ENCODE measurements at regions not wholly inside any gene's neighbourhood (a gene's known extent, or its start where the extent isn't known, plus 50 kb on each side); places are given as distances from the start of the nearest gene placed in this dataset.

DNA sequence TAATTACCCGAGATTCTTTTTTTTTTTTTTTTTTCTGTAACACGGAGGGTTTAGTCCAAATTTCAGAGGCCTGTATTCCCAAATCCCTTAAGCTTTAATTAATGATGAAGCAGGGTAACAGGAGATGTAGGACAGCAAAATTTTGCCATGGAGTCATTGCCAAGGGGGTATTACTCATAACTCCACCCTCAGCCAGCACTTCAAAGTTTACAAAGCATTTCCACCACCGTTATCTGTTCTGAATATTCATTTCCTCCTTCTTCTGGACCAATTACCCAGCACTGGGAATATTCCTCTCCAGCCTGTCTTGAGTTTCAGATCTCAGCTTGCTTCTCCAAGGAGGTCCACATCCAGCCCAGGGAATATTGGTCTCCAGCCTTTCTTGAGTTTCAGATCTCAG, 747.5 kb upstream of the EEF2KMT start:
- TF ChIP-seq, protein P1, sequence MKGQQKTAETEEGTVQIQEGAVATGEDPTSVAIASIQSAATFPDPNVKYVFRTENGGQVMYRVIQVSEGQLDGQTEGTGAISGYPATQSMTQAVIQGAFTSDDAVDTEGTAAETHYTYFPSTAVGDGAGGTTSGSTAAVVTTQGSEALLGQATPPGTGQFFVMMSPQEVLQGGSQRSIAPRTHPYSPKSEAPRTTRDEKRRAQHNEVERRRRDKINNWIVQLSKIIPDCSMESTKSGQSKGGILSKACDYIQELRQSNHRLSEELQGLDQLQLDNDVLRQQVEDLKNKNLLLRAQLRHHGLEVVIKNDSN (IDR thresholded peaks at IDR 0.05), result no peak
- no peak for TF ChIP-seq RAD21 (IDR thresholded peaks at IDR 0.05; ENCODE audit: low read depth)
- TF ChIP-seq CEBPB (IDR thresholded peaks at IDR 0.05), result no peak
- no peak for TF ChIP-seq FOXM1 (IDR thresholded peaks at IDR 0.05; ENCODE audit: borderline replicate concordance, low read depth)
- TF ChIP-seq, protein P2, sequence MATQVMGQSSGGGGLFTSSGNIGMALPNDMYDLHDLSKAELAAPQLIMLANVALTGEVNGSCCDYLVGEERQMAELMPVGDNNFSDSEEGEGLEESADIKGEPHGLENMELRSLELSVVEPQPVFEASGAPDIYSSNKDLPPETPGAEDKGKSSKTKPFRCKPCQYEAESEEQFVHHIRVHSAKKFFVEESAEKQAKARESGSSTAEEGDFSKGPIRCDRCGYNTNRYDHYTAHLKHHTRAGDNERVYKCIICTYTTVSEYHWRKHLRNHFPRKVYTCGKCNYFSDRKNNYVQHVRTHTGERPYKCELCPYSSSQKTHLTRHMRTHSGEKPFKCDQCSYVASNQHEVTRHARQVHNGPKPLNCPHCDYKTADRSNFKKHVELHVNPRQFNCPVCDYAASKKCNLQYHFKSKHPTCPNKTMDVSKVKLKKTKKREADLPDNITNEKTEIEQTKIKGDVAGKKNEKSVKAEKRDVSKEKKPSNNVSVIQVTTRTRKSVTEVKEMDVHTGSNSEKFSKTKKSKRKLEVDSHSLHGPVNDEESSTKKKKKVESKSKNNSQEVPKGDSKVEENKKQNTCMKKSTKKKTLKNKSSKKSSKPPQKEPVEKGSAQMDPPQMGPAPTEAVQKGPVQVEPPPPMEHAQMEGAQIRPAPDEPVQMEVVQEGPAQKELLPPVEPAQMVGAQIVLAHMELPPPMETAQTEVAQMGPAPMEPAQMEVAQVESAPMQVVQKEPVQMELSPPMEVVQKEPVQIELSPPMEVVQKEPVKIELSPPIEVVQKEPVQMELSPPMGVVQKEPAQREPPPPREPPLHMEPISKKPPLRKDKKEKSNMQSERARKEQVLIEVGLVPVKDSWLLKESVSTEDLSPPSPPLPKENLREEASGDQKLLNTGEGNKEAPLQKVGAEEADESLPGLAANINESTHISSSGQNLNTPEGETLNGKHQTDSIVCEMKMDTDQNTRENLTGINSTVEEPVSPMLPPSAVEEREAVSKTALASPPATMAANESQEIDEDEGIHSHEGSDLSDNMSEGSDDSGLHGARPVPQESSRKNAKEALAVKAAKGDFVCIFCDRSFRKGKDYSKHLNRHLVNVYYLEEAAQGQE (IDR thresholded peaks at IDR 0.05; ENCODE audit: low read depth), result no peak
- TF ChIP-seq NFIC (IDR thresholded peaks at IDR 0.05), result no peak
- TF ChIP-seq TEAD4 (IDR thresholded peaks at IDR 0.05), result no peak
- no peak for TF ChIP-seq EP300 (IDR thresholded peaks at IDR 0.05; ENCODE audit: borderline replicate concordance)
- no peak for TF ChIP-seq ZBTB7A (IDR thresholded peaks at IDR 0.05; ENCODE audit: low read depth)
- TF ChIP-seq, protein P3, sequence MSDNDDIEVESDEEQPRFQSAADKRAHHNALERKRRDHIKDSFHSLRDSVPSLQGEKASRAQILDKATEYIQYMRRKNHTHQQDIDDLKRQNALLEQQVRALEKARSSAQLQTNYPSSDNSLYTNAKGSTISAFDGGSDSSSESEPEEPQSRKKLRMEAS (IDR thresholded peaks at IDR 0.05), result no peak
- no peak for TF ChIP-seq EGR1 (IDR thresholded peaks at IDR 0.05)
- no peak for TF ChIP-seq CREB1 (IDR thresholded peaks at IDR 0.05; ENCODE audit: low read depth)
- TF ChIP-seq TCF12 (IDR thresholded peaks at IDR 0.05; ENCODE audit: low read depth), result no peak
- no peak for TF ChIP-seq TAF1 (IDR thresholded peaks at IDR 0.05; ENCODE audit: low read depth)
- TF ChIP-seq YY1 (IDR thresholded peaks at IDR 0.05; ENCODE audit: low read depth), result no peak

DNA sequence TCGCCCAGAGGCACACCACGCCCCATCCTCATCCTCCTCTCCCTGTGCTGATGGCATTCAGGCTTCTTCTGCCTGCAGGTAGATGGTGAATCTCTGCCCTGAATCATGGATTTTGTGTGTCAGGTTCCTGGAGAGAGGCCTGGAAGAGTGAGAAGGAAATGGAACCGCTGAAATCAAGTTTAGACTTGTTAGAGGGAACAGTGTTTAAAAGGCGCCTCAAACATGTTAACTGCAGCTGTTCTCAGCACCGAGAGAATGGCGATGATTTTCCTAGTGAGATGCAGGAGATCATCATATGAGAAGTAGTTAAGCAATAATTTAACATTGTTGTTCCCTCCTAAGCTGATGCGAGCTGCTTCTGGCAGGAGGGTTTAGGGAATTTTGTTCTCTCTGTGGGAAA, 744.4 kb upstream of the EEF2KMT start:
- TF ChIP-seq TCF12 (IDR thresholded peaks at IDR 0.05; ENCODE audit: low read depth) (no peak), NFIC (IDR thresholded peaks at IDR 0.05) (no peak)
- TF ChIP-seq, protein P2 (IDR thresholded peaks at IDR 0.05; ENCODE audit: low read depth), result no peak

DNA sequence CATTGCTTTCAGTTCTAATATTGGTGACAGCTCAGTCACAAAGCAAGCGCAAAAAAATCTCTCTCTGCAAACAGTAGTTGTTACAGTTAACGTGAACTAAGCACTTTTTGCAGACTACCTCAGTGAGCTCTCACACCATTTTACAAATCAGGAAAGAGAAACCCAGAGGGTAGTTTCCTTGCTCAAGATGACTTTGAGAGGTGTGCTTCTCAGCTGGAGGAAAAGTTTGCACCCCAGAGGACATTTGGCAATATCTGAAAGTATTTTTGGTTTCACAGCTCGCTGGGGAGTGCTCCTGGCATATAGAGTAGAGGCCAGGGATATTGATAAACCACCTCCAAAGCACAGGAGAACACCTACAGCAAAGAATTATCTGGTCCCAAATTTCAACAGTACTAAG, 741.1 kb upstream of the EEF2KMT start:
- TF ChIP-seq TCF12 (IDR thresholded peaks at IDR 0.05; ENCODE audit: low read depth) (no peak), ZBTB7A (IDR thresholded peaks at IDR 0.05; ENCODE audit: low read depth) (no peak), FOXM1 (IDR thresholded peaks at IDR 0.05; ENCODE audit: borderline replicate concordance, low read depth) (no peak), TAF1 (IDR thresholded peaks at IDR 0.05; ENCODE audit: low read depth) (no peak), EGR1 (IDR thresholded peaks at IDR 0.05) (no peak), CEBPB (IDR thresholded peaks at IDR 0.05) (no peak), CREB1 (IDR thresholded peaks at IDR 0.05; ENCODE audit: low read depth) (no peak), EP300 (IDR thresholded peaks at IDR 0.05; ENCODE audit: borderline replicate concordance) (no peak), NFIC (IDR thresholded peaks at IDR 0.05) (no peak), YY1 (IDR thresholded peaks at IDR 0.05; ENCODE audit: low read depth) (no peak), RAD21 (IDR thresholded peaks at IDR 0.05; ENCODE audit: low read depth) (no peak)
- TF ChIP-seq, protein P1 (IDR thresholded peaks at IDR 0.05), result no peak
- TF ChIP-seq, protein P3 (IDR thresholded peaks at IDR 0.05), result no peak
- TF ChIP-seq, protein P2 (IDR thresholded peaks at IDR 0.05; ENCODE audit: low read depth), result no peak

DNA sequence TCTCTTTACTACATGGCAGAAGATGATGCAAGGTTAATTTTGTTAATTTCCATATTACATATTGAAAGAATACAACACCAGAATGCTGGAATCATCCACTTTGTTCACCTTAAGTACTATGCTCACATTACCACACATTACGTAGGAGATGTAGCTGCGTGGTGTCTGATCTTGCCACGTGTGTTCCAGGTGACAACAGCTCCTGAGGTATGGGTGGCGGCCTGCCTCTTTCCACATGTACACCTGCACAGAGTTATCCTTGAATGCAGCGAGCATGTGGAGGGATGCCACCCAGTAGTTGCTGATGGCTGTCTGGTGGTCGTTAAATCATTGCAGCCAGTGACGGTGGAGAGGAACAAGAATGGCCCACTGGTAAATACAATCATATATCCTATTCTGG, 740.5 kb upstream of the EEF2KMT start:
- no peak for TF ChIP-seq FOXM1 (IDR thresholded peaks at IDR 0.05; ENCODE audit: borderline replicate concordance, low read depth)

DNA sequence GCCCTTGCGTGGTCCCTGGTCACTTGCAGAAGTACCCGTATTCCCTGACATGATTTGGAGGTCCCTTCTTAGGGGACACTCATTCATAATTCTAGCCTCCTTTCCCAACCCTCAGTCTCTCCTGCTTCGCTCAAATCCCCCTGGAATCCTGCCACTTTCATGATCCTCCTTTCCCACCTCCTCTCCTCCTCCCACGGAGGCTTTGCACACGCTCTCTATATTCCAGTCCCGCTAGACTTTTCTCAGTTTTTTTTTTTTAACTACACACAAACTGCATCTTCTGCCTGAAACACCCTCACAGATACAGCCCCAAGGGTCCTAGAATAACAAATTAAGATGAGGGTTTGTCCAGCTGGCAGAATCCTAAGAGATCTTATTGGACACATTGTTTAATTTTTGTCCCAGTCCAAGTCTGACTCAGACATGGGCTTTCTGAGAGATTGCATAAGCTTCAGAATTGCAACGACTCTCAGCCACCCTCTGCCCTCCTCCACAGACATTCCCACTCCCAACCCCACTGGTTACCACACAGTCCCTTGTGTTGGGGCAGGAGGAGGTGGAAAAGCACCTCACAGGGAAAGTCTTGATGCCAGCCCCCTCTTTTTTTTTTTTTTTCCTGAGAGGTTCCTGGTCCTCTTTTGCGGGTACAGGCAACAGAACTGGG, 739.5 kb upstream of the EEF2KMT start:
- TF ChIP-seq EGR1 (IDR thresholded peaks at IDR 0.05), result no peak
- TF ChIP-seq CREB1 (IDR thresholded peaks at IDR 0.05; ENCODE audit: low read depth), result no peak
- TF ChIP-seq, protein P1 (IDR thresholded peaks at IDR 0.05), result no peak
- TF ChIP-seq EP300 (IDR thresholded peaks at IDR 0.05; ENCODE audit: borderline replicate concordance), result no peak
- TF ChIP-seq, protein P3 (IDR thresholded peaks at IDR 0.05), result no peak
- TF ChIP-seq RAD21 (IDR thresholded peaks at IDR 0.05; ENCODE audit: low read depth), result no peak
- TF ChIP-seq TEAD4 (IDR thresholded peaks at IDR 0.05), result no peak
- TF ChIP-seq, protein P2 (IDR thresholded peaks at IDR 0.05; ENCODE audit: low read depth), result no peak
- no peak for TF ChIP-seq NFIC (IDR thresholded peaks at IDR 0.05)
- TF ChIP-seq FOXM1 (IDR thresholded peaks at IDR 0.05; ENCODE audit: borderline replicate concordance, low read depth), result no peak
- no peak for TF ChIP-seq TCF12 (IDR thresholded peaks at IDR 0.05; ENCODE audit: low read depth)
- no peak for TF ChIP-seq TAF1 (IDR thresholded peaks at IDR 0.05; ENCODE audit: low read depth)
- no peak for TF ChIP-seq CEBPB (IDR thresholded peaks at IDR 0.05)
- no peak for TF ChIP-seq ZBTB7A (IDR thresholded peaks at IDR 0.05; ENCODE audit: low read depth)
- no peak for TF ChIP-seq YY1 (IDR thresholded peaks at IDR 0.05; ENCODE audit: low read depth)

Measured in Ishikawa (cell line).